Trophoblast cell (in vitro differentiated cells and primary cell): ENCODE measurements at regions not wholly inside any gene's neighbourhood (a gene's known extent, or its start where the extent isn't known, plus 50 kb on each side); places are given as distances from the start of the nearest gene placed in this dataset.

Experiments used
- DNase-seq, 2 donors: peaks; one replicate each; pipeline ENCODE4 v3.0.0-alpha.2; 2016
- H2AFZ ChIP-seq: 2 replicates; pipeline ENCODE4 v1.6.1; 2013; ENCODE audit warnings: low read length, moderate library complexity, mild to moderate bottlenecking; ENCODE audit not compliant: insufficient read depth, poor library complexity
- H2AK5ac ChIP-seq: 2 replicates; pipeline ENCODE4 v1.6.1; 2013; ENCODE audit warnings: mild to moderate bottlenecking, low read length
- H2BK120ac ChIP-seq: 2 replicates; pipeline ENCODE4 v1.6.1; 2013; ENCODE audit warnings: low read length, mild to moderate bottlenecking, moderate library complexity; ENCODE audit not compliant: insufficient read depth, poor library complexity
- H2BK12ac ChIP-seq: 2 replicates; pipeline ENCODE4 v1.6.1; 2013; ENCODE audit warnings: mild to moderate bottlenecking, low read length, moderate library complexity
- H2BK5ac ChIP-seq: 2 replicates; pipeline ENCODE4 v1.6.1; 2013; ENCODE audit warnings: low read length, low read depth, moderate library complexity, mild to moderate bottlenecking; ENCODE audit not compliant: poor library complexity
- H3K14ac ChIP-seq: 2 replicates; pipeline ENCODE4 v1.6.1; 2013; ENCODE audit warnings: mild to moderate bottlenecking, low read length
- H3K18ac ChIP-seq: 2 replicates; pipeline ENCODE4 v1.6.1; 2013; ENCODE audit warnings: mild to moderate bottlenecking, low read length
- H3K23ac ChIP-seq: 2 replicates; pipeline ENCODE4 v1.6.1; 2013; ENCODE audit warnings: low read length
- H3K27ac ChIP-seq: 2 replicates; pipeline ENCODE4 v1.5.1; 2013; ENCODE audit warnings: low read depth, mild to moderate bottlenecking, inconsistent platforms, low read length, moderate library complexity
- H3K27me3 ChIP-seq: 2 replicates; pipeline ENCODE4 v1.6.1; 2013; ENCODE audit warnings: inconsistent platforms, mild to moderate bottlenecking, low read length, moderate library complexity; ENCODE audit not compliant: insufficient read depth
- H3K36me3 ChIP-seq, 2 experiments: 1 replicate in 1 of 2; 2 replicates in 1 of 2; pipeline ENCODE4 v1.6.1; 2013; ENCODE audit warnings: low read length in 2 of 2, mild to moderate bottlenecking in 2 of 2, moderate library complexity in 1 of 2; ENCODE audit not compliant: insufficient read depth in 2 of 2, control insufficient read depth in 1 of 2
- H3K4ac ChIP-seq: 2 replicates; pipeline ENCODE4 v1.6.1; 2013; ENCODE audit warnings: low read depth, mild to moderate bottlenecking, low read length, moderate library complexity
- H3K4me1 ChIP-seq, 2 experiments: 1 replicate in 1 of 2; 2 replicates in 1 of 2; pipeline ENCODE4 v1.6.1; 2013; ENCODE audit warnings: low read length in 2 of 2, mild to moderate bottlenecking in 2 of 2, moderate library complexity in 1 of 2; ENCODE audit not compliant: insufficient read depth in 2 of 2, control insufficient read depth in 1 of 2
- H3K4me2 ChIP-seq: 2 replicates; pipeline ENCODE4 v1.6.1; 2013; ENCODE audit warnings: inconsistent platforms, mild to moderate bottlenecking, low read length, moderate library complexity
- H3K4me3 ChIP-seq: 2 replicates; pipeline ENCODE4 v1.5.1; 2013; ENCODE audit warnings: mild to moderate bottlenecking, low read depth, low read length, inconsistent platforms
- H3K79me1 ChIP-seq: one replicate; pipeline ENCODE4 v1.6.1; 2013; ENCODE audit warnings: low read length
- H3K79me2 ChIP-seq: 2 replicates; pipeline ENCODE4 v1.6.1; 2013; ENCODE audit warnings: low read length, mild to moderate bottlenecking; ENCODE audit not compliant: control insufficient read depth, insufficient read depth, poor library complexity
- H3K9ac ChIP-seq: 2 replicates; pipeline ENCODE4 v1.6.1; 2013; ENCODE audit warnings: mild to moderate bottlenecking, low read length
- H3K9me3 ChIP-seq: 2 replicates; pipeline ENCODE4 v1.6.1; 2013; ENCODE audit warnings: low read depth, mild to moderate bottlenecking, control low read depth, inconsistent platforms, low read length; ENCODE audit not compliant: insufficient read depth
- H4K12ac ChIP-seq: 2 replicates; pipeline ENCODE4 v1.6.1; 2013; ENCODE audit warnings: low read depth, mild to moderate bottlenecking, low read length, moderate library complexity
- H4K8ac ChIP-seq: 2 replicates; pipeline ENCODE4 v1.6.1; 2013; ENCODE audit warnings: low read depth, mild to moderate bottlenecking, low read length, moderate library complexity
- H4K91ac ChIP-seq: one replicate; pipeline ENCODE4 v1.6.1; 2013; ENCODE audit warnings: low read depth, mild to moderate bottlenecking, low read length, moderate library complexity
- WGBS: extraction: QIAGEN DNeasy Blood & Tissue Kit; methylation state at CpG from one replicate; pipeline ENCODE4 v1.1.7; 2013; ENCODE audit warnings: missing lambda C conversion rate; ENCODE audit not compliant: insufficient read length, insufficient coverage; ENCODE audit errors: extremely low coverage; 5-methylcytosine and 5-hydroxymethylcytosine counted together

DNA sequence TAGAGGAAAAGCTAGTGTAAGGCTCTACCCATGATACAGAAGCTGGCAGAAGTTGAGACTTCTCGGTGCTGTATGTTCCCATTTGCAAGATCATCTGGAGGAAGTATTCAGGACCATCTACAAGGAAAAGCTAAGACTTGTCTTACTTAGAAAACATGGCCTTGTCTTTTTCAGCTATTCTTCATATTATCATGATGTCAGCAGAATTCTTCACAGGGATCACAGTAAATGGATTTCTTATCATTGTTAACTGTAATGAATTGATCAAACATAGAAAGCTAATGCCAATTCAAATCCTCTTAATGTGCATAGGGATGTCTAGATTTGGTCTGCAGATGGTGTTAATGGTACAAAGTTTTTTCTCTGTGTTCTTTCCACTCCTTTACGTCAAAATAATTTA is 79.6 kb upstream of the SCIN start:
- Histone ChIP-seq H2BK12ac (no peak overlapping the region), H4K12ac (no peak overlapping the region), H3K27ac (no peak overlapping the region), H3K14ac (no peak overlapping the region), H3K4me2 (no peak overlapping the region), H2AK5ac (no peak overlapping the region), H3K36me3 (no peaks in the 10 kb centered on the region), H3K27me3 (no peaks in the 10 kb centered on the region), H3K79me1 (no peaks in the 10 kb centered on the region), H2BK5ac (no peak overlapping the region), H3K23ac (no peak overlapping the region), H3K4me3 (no peak overlapping the region), H3K4me1 (no peaks in the 10 kb centered on the region), H3K18ac (no peak overlapping the region), H2AFZ (no peak overlapping the region), H2BK120ac (no peak overlapping the region), H4K8ac (no peak overlapping the region), H4K91ac (no peak overlapping the region), H3K79me2 (no peaks in the 10 kb centered on the region), H3K4ac (no peak overlapping the region), H3K9me3 (no peaks in the 10 kb centered on the region), H3K9ac (no peak overlapping the region)
- WGBS: no CpG with 5 or more reads among the region's 2 CpGs
- no peak for DNase-seq

DNA sequence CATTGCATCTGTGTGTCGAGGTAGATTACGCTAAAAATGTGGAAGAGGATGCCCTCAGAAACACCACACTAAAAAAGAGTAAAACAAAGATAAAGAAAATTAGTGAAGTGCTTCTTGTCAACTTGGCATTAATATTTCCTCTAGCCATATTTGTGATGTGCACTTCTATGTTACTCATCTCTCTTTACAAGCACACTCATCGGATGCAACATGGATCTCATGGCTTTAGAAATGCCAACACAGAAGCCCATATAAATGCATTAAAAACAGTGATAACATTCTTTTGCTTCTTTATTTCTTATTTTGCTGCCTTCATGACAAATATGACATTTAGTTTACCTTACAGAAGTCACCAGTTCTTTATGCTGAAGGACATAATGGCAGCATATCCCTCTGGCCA is 79.0 kb upstream of the SCIN start:
- Histone ChIP-seq H3K4ac (no peak overlapping the region), H4K8ac (no peak overlapping the region), H2AFZ (no peak overlapping the region), H3K23ac (no peak overlapping the region), H3K79me1 (no peaks in the 10 kb centered on the region), H3K4me2 (no peak overlapping the region), H3K18ac (no peak overlapping the region), H2BK5ac (no peak overlapping the region), H3K9ac (no peak overlapping the region), H3K27ac (no peak overlapping the region), H3K27me3 (no peaks in the 10 kb centered on the region), H3K4me3 (no peak overlapping the region), H4K12ac (no peak overlapping the region), H3K9me3 (no peaks in the 10 kb centered on the region), H3K79me2 (no peaks in the 10 kb centered on the region), H2AK5ac (no peak overlapping the region), H2BK120ac (no peak overlapping the region), H4K91ac (no peak overlapping the region), H3K14ac (no peak overlapping the region), H3K4me1 (no peaks in the 10 kb centered on the region), H2BK12ac (no peak overlapping the region), H3K36me3 (no peaks in the 10 kb centered on the region)
- no peak for DNase-seq
- WGBS: no CpG with 5 or more reads among the region's 3 CpGs

DNA sequence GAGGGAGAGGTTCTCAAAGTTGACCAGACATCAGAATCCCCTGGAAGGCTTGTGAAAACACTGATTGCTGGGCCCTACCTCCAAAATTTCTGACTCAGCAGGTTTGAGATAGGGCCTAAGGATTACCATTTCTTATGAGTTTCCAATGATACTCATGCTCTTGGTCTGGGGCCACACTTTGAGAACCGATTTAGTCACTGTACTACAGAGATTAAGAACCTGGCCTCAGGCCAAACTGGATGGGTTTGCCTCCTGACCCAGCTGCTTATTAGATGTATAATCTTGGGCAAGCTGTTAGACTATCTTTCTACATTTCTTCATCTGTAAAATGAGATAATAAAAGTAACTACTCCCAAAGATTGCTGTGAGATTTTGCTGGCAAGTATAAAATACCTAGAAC is 77.1 kb upstream of the SCIN start:
- H3K4me2 ChIP-seq: no peak overlapping the region
- no peak overlapping the region for H3K27ac ChIP-seq
- no peaks in the 10 kb centered on the region for H3K79me1 ChIP-seq
- H3K27me3 ChIP-seq: no peaks in the 10 kb centered on the region
- no peak overlapping the region for H2BK12ac ChIP-seq
- no peak overlapping the region for H4K8ac ChIP-seq
- no peaks in the 10 kb centered on the region for H3K9me3 ChIP-seq
- H3K18ac ChIP-seq: no peak overlapping the region
- H2BK5ac ChIP-seq: no peak overlapping the region
- H2BK120ac ChIP-seq: no peak overlapping the region
- no peak overlapping the region for H4K91ac ChIP-seq
- H4K12ac ChIP-seq: no peak overlapping the region
- H3K23ac ChIP-seq: no peak overlapping the region
- no peaks in the 10 kb centered on the region for H3K79me2 ChIP-seq
- H3K4me3 ChIP-seq: no peak overlapping the region
- no peaks in the 10 kb centered on the region for H3K36me3 ChIP-seq
- DNase-seq: no peak
- no CpG with 5 or more reads among the region's 1 CpG for WGBS
- H3K4ac ChIP-seq: no peak overlapping the region
- H3K9ac ChIP-seq: no peak overlapping the region
- H3K14ac ChIP-seq: no peak overlapping the region
- no peak overlapping the region for H2AFZ ChIP-seq
- H3K4me1 ChIP-seq: no peaks in the 10 kb centered on the region
- H2AK5ac ChIP-seq: no peak overlapping the region

DNA sequence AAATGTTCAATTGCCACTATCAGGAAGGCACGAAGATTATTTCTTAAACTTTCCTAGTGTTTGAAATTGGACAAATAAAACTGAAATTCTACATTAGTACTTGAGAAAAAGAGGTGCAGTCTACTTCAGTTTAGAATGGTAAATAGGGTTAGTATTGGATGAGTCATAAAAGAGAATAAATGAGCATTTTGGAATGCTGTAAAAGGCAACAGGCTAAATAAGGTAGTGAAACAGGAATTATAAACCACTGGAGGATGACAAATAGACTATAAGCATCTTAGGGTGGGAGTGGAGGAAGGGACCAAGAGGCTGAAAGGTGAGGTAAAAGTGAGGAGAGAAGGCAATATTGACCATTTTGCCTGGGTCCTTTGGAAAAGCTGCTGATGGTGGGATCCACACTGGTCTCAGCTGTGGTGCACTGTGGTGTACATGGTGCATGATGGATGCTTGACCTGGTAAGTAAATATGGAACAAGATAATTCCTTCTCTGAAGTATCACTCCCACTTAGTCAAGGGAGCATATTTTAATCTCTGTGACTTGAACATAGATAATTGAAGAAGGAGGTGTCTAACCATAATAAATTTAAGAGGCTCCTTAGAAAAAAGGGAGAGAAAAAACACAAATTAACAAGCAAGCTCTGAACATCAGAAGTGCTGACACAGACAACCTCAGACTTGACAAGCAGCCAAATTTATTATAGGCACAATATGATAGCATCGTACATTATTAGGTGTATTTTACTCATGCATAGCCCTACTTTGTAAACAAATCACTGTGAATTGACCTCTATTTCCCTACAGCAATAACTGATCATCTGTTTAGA is 76.4 kb upstream of the SCIN start:
- Histone ChIP-seq H3K27me3 (no peaks in the 10 kb centered on the region), H4K8ac (no peak overlapping the region), H2BK120ac (no peak overlapping the region), H3K79me1 (no peaks in the 10 kb centered on the region), H3K36me3 (no peaks in the 10 kb centered on the region), H3K23ac (no peak overlapping the region), H2AK5ac (no peak overlapping the region), H3K4me3 (no peak overlapping the region), H2BK12ac (no peak overlapping the region), H4K91ac (no peak overlapping the region), H3K9me3 (no peaks in the 10 kb centered on the region), H2BK5ac (no peak overlapping the region), H2AFZ (no peak overlapping the region), H3K18ac (no peak overlapping the region), H3K79me2 (no peaks in the 10 kb centered on the region), H3K14ac (no peak overlapping the region), H3K4me1 (no peaks in the 10 kb centered on the region), H4K12ac (no peak overlapping the region), H3K4me2 (no peak overlapping the region), H3K4ac (no peak overlapping the region), H3K27ac (no peak overlapping the region), H3K9ac (no peak overlapping the region)
- no CpG with 5 or more reads among the region's 2 CpGs for WGBS
- no peak for DNase-seq
